Left lung (tissue), 4 donors: ENCODE measurements at regions not wholly inside any gene's neighbourhood (a gene's known extent, or its start where the extent isn't known, plus 50 kb on each side); places are given as distances from the start of the nearest gene placed in this dataset.
A peak's percentile ranks its signal among the peaks of the same experiment; 100 is the strongest.

Experiments
- ATAC-seq: fragments of 200-7000 bp; cut with Tn5 transposase; one replicate; pipeline ENCODE4 v1.9.1; 2020; ENCODE audit warnings: moderate library complexity
- DNase-seq, 4 donors: peaks; one replicate each; pipeline ENCODE4 v3.0.0-alpha.2; 2013 to 2020
- H3K27ac ChIP-seq, 2 donors: fragments of 200-600 bp; sonication (generic) in 1 of 2; one replicate each; pipeline versions ENCODE4 v1.5.0 to v1.8.0; 2020 to 2021
- H3K27me3 ChIP-seq, 2 donors: fragments of 200-600 bp; sonication (generic) in 1 of 2; one replicate each; pipeline versions ENCODE4 v1.5.0 to v1.8.0; 2020 to 2021
- H3K36me3 ChIP-seq, 2 donors: fragments of 200-600 bp; sonication (generic) in 1 of 2; one replicate each; pipeline versions ENCODE4 v1.5.0 to v1.8.0; 2020 to 2021
- H3K4me1 ChIP-seq, 2 donors: fragments of 200-600 bp; one replicate each; pipeline ENCODE4 v1.8.0; 2021
- H3K4me3 ChIP-seq, 2 donors: fragments of 200-600 bp; sonication (generic) in 1 of 2; one replicate each; pipeline versions ENCODE4 v1.5.0 to v1.8.0; 2020 to 2021; ENCODE audit warnings: mild to moderate bottlenecking in 1 of 2
- H3K9me3 ChIP-seq, 2 donors: fragments of 200-600 bp; sonication (generic) in 1 of 2; one replicate each; pipeline versions ENCODE4 v1.5.0 to v1.8.0; 2020 to 2021
- CTCF ChIP-seq, 2 donors: fragments of 200-600 bp; sonication (generic) in 1 of 2; IDR thresholded peaks; one replicate each; pipeline versions ENCODE4 v1.5.0 to v1.8.0; 2021; ENCODE audit warnings: antibody characterized with exemption in 2 of 2
- intact Hi-C, 2 donors: fragments of 100-400 bp; cut with DNase I; formaldehyde crosslinking; loops; one replicate each; pipeline versions ENCODE4 v1.11.2 to v1.14.2; 2022
- donor health status: DM: no; HTN: yes; CAD: no.
- donor health status: DM: no; HTN: no; CAD: no.

- no peak for ATAC-seq
- no peaks in the 10 kb centered on the region for H3K4me1 ChIP-seq
- H3K4me3 ChIP-seq, result no peak overlapping the region
- H3K36me3 ChIP-seq, result no peaks in the 10 kb centered on the region
- H3K9me3 ChIP-seq, result no peaks in the 10 kb centered on the region
- TF ChIP-seq CTCF (IDR thresholded peaks at IDR 0.05), result no peak
- no peaks in the 10 kb centered on the region for H3K27me3 ChIP-seq
- H3K27ac ChIP-seq, result no peak overlapping the region
- no peak for DNase-seq
- intact Hi-C loops, result no loop called here
Observed at GRCh38 chr2:33806041-33806440, 206.9 kb upstream of the FAM98A start.

GRCh38 chr2:33804155-33804554 is 205.1 kb upstream of the FAM98A start:
- ATAC-seq (no peak), DNase-seq (no peak)
- no peak overlapping the region for H3K4me3 ChIP-seq
- H3K9me3 ChIP-seq, result no peaks in the 10 kb centered on the region
- no peaks in the 10 kb centered on the region for H3K36me3 ChIP-seq
- no peak overlapping the region for H3K27ac ChIP-seq
- no peaks in the 10 kb centered on the region for H3K4me1 ChIP-seq
- TF ChIP-seq CTCF (IDR thresholded peaks at IDR 0.05), result no peak
- no peaks in the 10 kb centered on the region for H3K27me3 ChIP-seq
- intact Hi-C loops, result no loop called here

- H3K4me3 ChIP-seq, result no peak overlapping the region
- H3K27ac ChIP-seq, result no peak overlapping the region
- DNase-seq (no peak), ATAC-seq (no peak)
- H3K9me3 ChIP-seq, result no peaks in the 10 kb centered on the region
- no peaks in the 10 kb centered on the region for H3K27me3 ChIP-seq
- H3K4me1 ChIP-seq, result no peaks in the 10 kb centered on the region
- intact Hi-C loops, result no loop called here
- no peak for TF ChIP-seq CTCF (IDR thresholded peaks at IDR 0.05)
- H3K36me3 ChIP-seq, result no peaks in the 10 kb centered on the region
Observed at GRCh38 chr2:33796511-33796910, 197.4 kb upstream of the FAM98A start.

GRCh38 chr2:33791625-33792024 is 192.5 kb upstream of the FAM98A start:
- peak; percentile 94 for ATAC-seq
- Histone ChIP-seq H3K27me3 (no peaks in the 10 kb centered on the region), H3K4me1 (no peaks in the 10 kb centered on the region), H3K36me3 (no peaks in the 10 kb centered on the region), H3K27ac (no peak overlapping the region), H3K4me3 (no peak overlapping the region), H3K9me3 (no peaks in the 10 kb centered on the region)
- TF ChIP-seq CTCF (IDR thresholded peaks at IDR 0.05), result no peak
- intact Hi-C loops, result no loop called here
- peak in 1 of 4 donors; percentile 44 for DNase-seq

- Histone ChIP-seq H3K36me3 (no peaks in the 10 kb centered on the region), H3K4me1 (no peaks in the 10 kb centered on the region), H3K9me3 (no peaks in the 10 kb centered on the region), H3K27me3 (no peaks in the 10 kb centered on the region), H3K4me3 (no peak overlapping the region), H3K27ac (no peak overlapping the region)
- intact Hi-C loops, result no loop called here
- ATAC-seq, result no peak
- no peak for DNase-seq
- TF ChIP-seq CTCF (IDR thresholded peaks at IDR 0.05), result no peak
Observed at GRCh38 chr2:33788044-33788443, 188.9 kb upstream of the FAM98A start.
